Fibroblast of lung (primary cell): ENCODE measurements at regions not wholly inside any gene's neighbourhood (a gene's known extent, or its start where the extent isn't known, plus 50 kb on each side); places are given as distances from the start of the nearest gene placed in this dataset.

Source experiments
- DNase-seq, 2 donors: peaks; one replicate each; pipeline versions ENCODE4 v3.0.0 to v3.0.0-alpha.2; 2010; ENCODE audit warnings: low read depth in 2 of 2
- H2AFZ ChIP-seq: 2 replicates; pipeline ENCODE4 v1.5.1; 2012; ENCODE audit warnings: low read length, control low read depth, inconsistent platforms
- H3K27ac ChIP-seq: 2 replicates; pipeline ENCODE4 v1.5.1; 2011; ENCODE audit warnings: low read length, control low read depth; ENCODE audit not compliant: insufficient read depth
- H3K27me3 ChIP-seq: 2 replicates; pipeline ENCODE4 v1.5.1; 2011; ENCODE audit warnings: mild to moderate bottlenecking, low read length; ENCODE audit not compliant: control insufficient read depth, insufficient read depth
- H3K36me3 ChIP-seq: 2 replicates; pipeline ENCODE4 v1.5.1; 2011; ENCODE audit warnings: low read length; ENCODE audit not compliant: control insufficient read depth, insufficient read depth
- H3K4me1 ChIP-seq: 2 replicates; pipeline ENCODE4 v1.5.1; 2011; ENCODE audit warnings: low read length; ENCODE audit not compliant: control insufficient read depth, insufficient read depth; ENCODE audit errors: extremely low read depth
- H3K4me2 ChIP-seq: 2 replicates; pipeline ENCODE4 v1.5.1; 2011; ENCODE audit warnings: low read length, control low read depth; ENCODE audit not compliant: insufficient read depth; ENCODE audit errors: extremely low read depth
- H3K4me3 ChIP-seq, 4 experiments: fragments of 200-600 bp in 1 of 4; sonication (generic) in 1 of 4; replicated peaks in 1 of 4; 2 replicates each; pipeline ENCODE4 v1.5.1; 2011 to 2016; ENCODE audit warnings: low read length in 4 of 4, low read depth in 3 of 4, mild to moderate bottlenecking in 3 of 4, control low read depth in 2 of 4, inconsistent platforms in 1 of 4, mixed read lengths in 1 of 4; ENCODE audit not compliant: insufficient read depth in 1 of 4; ENCODE audit errors: control extremely low read depth in 1 of 4
- H3K79me2 ChIP-seq: 2 replicates; pipeline ENCODE4 v1.5.1; 2012; ENCODE audit warnings: mild to moderate bottlenecking, low read length, inconsistent platforms; ENCODE audit not compliant: control insufficient read depth, insufficient read depth
- H3K9ac ChIP-seq: 2 replicates; pipeline ENCODE4 v1.5.1; 2011; ENCODE audit warnings: mild to moderate bottlenecking, low read length, control low read depth; ENCODE audit not compliant: insufficient read depth
- H3K9me3 ChIP-seq: 2 replicates; pipeline ENCODE4 v1.5.1; 2012; ENCODE audit warnings: low read depth, low read length; ENCODE audit not compliant: control insufficient read depth, insufficient read depth
- H4K20me1 ChIP-seq: 2 replicates; pipeline ENCODE4 v1.5.1; 2011; ENCODE audit warnings: low read length; ENCODE audit not compliant: control insufficient read depth, insufficient read depth; ENCODE audit errors: extremely low read depth
- EZH2 ChIP-seq: IDR thresholded peaks from 2 replicates; pipeline ENCODE4 v1.5.1; 2012; ENCODE audit warnings: low read length, control low read depth, mild to moderate bottlenecking; ENCODE audit errors: missing control alignments
- TF ChIP-seq, protein P1 (sequence below), 2 donors: IDR thresholded peaks in 1 of 2; conservative IDR thresholded peaks in 1 of 2; 1 replicate in 1 of 2; 2 replicates in 1 of 2; pipeline ENCODE4 v1.5.1; 2011 to 2012; ENCODE audit warnings: low read length in 2 of 2, control low read depth in 1 of 2, inconsistent platforms in 1 of 2, low read depth in 1 of 2, mild to moderate bottlenecking in 1 of 2

DNA sequence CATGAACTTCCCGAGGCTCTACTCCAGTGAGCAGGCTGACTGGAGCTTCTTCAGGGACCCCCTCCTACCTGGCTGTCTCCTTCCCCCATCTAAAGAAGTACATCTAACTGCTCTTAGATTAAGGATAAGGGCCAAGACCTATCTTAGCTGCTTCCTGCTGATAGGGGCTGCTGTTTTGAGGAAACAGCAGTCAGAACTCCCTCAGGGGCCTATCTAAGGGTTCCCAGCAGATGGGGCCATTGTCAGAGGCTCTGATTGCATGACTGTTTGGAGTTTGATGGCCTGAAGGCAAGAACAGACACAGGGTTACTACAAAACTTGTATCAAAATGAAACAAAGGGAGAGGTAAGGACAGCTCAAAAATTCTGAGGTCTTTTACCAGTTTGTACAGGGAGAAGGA is 2636.9 kb upstream of the PCDH20 start:
- Histone ChIP-seq H3K9ac (no peak overlapping the region), H3K27ac (no peak overlapping the region), H3K4me2 (no peak overlapping the region), H3K79me2 (no peaks in the 10 kb centered on the region), H3K4me1 (no peaks in the 10 kb centered on the region), H3K9me3 (no peaks in the 10 kb centered on the region), H4K20me1 (no peaks in the 10 kb centered on the region), H3K4me3 (no peak overlapping the region), H2AFZ (no peak overlapping the region), H3K27me3 (no peaks in the 10 kb centered on the region), H3K36me3 (no peaks in the 10 kb centered on the region)
- no peak for DNase-seq
- TF ChIP-seq, protein P1, sequence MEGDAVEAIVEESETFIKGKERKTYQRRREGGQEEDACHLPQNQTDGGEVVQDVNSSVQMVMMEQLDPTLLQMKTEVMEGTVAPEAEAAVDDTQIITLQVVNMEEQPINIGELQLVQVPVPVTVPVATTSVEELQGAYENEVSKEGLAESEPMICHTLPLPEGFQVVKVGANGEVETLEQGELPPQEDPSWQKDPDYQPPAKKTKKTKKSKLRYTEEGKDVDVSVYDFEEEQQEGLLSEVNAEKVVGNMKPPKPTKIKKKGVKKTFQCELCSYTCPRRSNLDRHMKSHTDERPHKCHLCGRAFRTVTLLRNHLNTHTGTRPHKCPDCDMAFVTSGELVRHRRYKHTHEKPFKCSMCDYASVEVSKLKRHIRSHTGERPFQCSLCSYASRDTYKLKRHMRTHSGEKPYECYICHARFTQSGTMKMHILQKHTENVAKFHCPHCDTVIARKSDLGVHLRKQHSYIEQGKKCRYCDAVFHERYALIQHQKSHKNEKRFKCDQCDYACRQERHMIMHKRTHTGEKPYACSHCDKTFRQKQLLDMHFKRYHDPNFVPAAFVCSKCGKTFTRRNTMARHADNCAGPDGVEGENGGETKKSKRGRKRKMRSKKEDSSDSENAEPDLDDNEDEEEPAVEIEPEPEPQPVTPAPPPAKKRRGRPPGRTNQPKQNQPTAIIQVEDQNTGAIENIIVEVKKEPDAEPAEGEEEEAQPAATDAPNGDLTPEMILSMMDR (conservative IDR thresholded peaks at IDR 0.05 in 1 of 2, IDR thresholded peaks at IDR 0.05 in 1 of 2; ENCODE audit: low read depth in 1 of 2, low read length in 2 of 2): no peak
- no peak for TF ChIP-seq EZH2

DNA sequence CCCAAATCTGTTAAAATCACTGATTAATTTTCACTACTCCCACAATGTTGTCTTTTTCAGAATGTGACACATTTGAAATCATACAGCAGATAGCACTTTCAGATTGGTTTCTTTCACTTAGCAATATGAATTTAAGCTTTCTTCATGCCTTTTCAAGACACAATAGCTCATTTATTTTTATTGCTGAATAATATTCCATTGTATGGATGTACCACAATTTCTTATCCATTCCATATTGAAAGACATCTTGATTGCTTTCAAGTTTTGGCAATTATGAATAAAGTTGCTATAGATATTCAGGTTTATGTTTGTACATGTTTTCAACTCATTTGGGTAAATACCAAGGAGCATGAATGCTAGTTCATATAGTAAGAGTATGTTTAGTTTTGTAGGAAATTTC is 2635.6 kb upstream of the PCDH20 start:
- DNase-seq: no peak
- Histone ChIP-seq H3K27me3 (no peaks in the 10 kb centered on the region), H3K4me1 (no peaks in the 10 kb centered on the region), H3K4me3 (no peak overlapping the region), H3K9ac (no peak overlapping the region), H3K36me3 (no peaks in the 10 kb centered on the region), H3K27ac (no peak overlapping the region), H3K79me2 (no peaks in the 10 kb centered on the region), H3K4me2 (no peak overlapping the region), H4K20me1 (no peaks in the 10 kb centered on the region), H2AFZ (no peak overlapping the region), H3K9me3 (no peaks in the 10 kb centered on the region)
- no peak for TF ChIP-seq EZH2
- TF ChIP-seq, protein P1 (conservative IDR thresholded peaks at IDR 0.05 in 1 of 2, IDR thresholded peaks at IDR 0.05 in 1 of 2; ENCODE audit: low read depth in 1 of 2, low read length in 2 of 2): no peak

DNA sequence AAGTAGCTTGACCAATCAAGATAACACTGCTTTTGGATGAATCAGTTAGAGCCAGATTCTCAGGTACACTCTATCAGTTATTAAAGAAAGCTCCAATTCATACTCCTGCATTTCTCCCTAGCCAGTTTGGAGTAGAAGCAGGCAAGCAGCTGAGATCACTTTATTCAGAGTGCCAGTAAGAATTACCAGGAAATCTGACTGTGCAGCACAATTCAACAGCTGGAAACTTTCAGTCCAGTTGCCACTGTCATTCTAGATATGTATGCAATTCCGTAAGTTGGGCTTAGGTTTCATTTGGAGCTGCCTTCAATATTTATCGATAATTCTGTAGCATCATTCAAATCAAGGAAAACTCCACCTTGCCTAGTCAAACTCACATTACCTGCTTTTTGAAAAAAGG is 2625.6 kb upstream of the PCDH20 start:
- no peak overlapping the region for H3K9ac ChIP-seq
- H3K27me3 ChIP-seq: no peaks in the 10 kb centered on the region
- no peaks in the 10 kb centered on the region for H3K9me3 ChIP-seq
- no peak overlapping the region for H3K4me2 ChIP-seq
- no peaks in the 10 kb centered on the region for H4K20me1 ChIP-seq
- DNase-seq: peak in 1 of 2 donors; percentile 52
- H3K36me3 ChIP-seq: no peaks in the 10 kb centered on the region
- no peaks in the 10 kb centered on the region for H3K79me2 ChIP-seq
- TF ChIP-seq, protein P1 (conservative IDR thresholded peaks at IDR 0.05 in 1 of 2, IDR thresholded peaks at IDR 0.05 in 1 of 2; ENCODE audit: low read depth in 1 of 2, low read length in 2 of 2): no peak
- no peak for TF ChIP-seq EZH2
- no peaks in the 10 kb centered on the region for H3K4me1 ChIP-seq
- no peak overlapping the region for H3K4me3 ChIP-seq
- H3K27ac ChIP-seq: no peak overlapping the region
- H2AFZ ChIP-seq: no peak overlapping the region
